ENCODE measurements at regions not wholly inside any gene's neighbourhood (a gene's known extent, or its start where the extent isn't known, plus 50 kb on each side); places are given as distances from the start of the nearest gene placed in this dataset.

- TF ChIP-seq CTCF (IDR thresholded peaks at IDR 0.05; ENCODE audit: insufficient read depth, low read length) = no peak
- TF ChIP-seq POLR2AphosphoS5 (IDR thresholded peaks at IDR 0.05; ENCODE audit: low read depth) = no peak
Measured at GRCh38 chr6:122066200-122066599, 333.3 kb upstream of the HSF2 start.
